Hematopoietic multipotent progenitor cell treated with erythropoietin and hydrocortisone succinate and interleukin-3 and kit ligand, for 15 days (in vitro differentiated cells): ENCODE measurements at regions not wholly inside any gene's neighbourhood (a gene's known extent, or its start where the extent isn't known, plus 50 kb on each side); places are given as distances from the start of the nearest gene placed in this dataset.

ENCODE experiments used
- DNase-seq: peaks from one replicate; pipeline ENCODE4 v3.0.0-alpha.2; 2015; ENCODE audit warnings: low spot score

GRCh38 chr12:13380297-13380696 is 183.8 kb downstream of the EMP1 start:
- no peak for DNase-seq

- no peak for DNase-seq
Measured at GRCh38 chr12:13379531-13380188, 183.1 kb downstream of the EMP1 start.

GRCh38 chr12:13377698-13378097 is 181.2 kb downstream of the EMP1 start:
- no peak for DNase-seq

DNA sequence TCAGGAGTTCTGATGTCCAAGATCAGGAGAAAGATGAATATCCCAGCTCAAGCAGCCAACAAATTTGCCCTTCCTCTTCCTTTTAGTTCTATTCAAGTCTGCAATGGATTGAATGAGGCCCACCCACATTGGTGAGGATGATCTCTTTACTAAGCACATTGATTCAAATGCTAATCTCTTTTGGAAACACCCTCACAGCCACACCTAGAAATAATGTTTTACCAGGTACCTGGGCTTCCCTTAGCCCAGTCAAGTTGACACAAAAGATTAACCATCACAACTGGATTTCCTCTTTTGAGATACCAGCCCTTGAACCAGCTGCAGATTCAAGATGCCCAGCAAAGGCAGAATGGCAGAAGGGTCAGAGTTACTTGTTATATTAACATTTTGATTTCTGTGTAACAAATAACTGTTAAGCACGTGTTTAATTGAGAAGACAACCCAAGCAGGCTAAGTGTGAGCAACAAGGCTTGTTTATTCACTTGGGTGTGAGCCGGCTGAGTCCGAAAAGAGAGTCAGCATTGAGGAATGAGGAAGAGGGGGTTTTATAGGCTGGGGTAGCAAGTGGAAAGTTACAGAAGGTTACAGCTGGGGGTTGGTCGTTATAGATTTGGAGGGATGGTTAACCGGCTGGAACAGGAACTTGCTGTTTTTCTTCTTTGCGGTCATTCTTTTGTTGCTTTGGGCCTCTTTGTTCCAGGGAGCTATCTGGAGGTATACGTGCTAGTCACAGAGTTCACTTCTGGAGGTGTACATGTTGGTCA is 180.3 kb downstream of the EMP1 start:
- no peak for DNase-seq

GRCh38 chr12:13375583-13376345 is 179.2 kb downstream of the EMP1 start:
- no peak for DNase-seq

DNA sequence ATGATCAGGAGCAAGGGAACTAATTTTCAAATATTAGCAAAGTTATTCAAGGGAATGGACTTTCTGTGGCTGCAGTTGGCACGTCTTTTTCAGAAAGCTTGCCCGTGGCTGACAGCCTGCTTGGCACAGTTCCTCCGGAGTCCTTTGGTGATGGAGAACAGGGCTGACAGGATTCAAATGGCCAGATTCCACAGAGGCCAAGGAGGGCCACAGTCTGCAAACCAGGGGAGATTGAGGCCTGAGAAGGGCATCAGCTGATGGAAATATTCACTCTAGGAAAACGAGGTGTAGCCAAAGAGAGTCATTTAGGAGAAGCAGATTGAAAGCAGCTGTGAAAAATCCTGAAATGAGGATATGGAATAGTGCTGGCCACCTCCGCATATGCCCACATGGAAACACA is 178.3 kb downstream of the EMP1 start:
- no peak for DNase-seq

GRCh38 chr12:13373803-13374202 is 177.3 kb downstream of the EMP1 start:
- DNase-seq = no peak

DNA sequence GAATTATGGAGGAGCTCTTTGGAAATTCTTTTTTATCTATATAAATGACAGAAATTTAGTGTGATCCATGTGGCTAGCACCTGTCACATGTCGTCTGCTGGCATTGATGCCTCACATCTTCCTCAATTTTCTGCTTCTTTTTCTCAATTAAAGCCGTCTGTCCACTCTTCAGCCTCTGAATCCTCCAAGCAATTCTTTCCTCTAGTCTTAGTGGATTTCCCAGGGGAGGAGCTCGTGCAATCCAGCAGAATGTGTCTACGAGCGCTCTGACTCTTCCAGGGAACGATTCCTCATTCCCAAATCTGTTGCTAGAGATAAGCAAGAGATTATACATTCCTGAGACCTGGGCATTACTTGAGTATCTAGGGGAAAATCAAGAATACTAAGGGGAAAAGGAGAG is 176.6 kb downstream of the EMP1 start:
- no peak for DNase-seq

DNA sequence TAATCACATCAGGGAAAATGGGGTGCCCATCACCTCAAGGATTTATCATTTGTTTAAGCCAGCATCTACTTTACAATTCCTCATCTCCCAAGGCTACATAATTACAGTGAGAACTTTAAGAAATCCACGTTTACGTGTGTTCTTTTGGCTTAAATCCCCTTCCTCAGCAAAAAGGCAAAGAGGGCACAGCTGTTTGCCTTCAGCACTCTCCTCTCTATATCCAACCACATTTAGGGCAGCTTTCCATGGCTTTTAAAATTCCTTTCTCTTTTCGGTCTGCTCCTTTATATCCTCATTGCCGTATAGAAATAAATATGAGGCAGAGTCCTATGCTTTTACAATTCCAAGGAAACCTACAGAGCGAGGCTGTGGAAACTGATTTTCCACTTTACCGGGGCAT is 175.9 kb downstream of the EMP1 start:
- DNase-seq = no peak

- no peak for DNase-seq
Measured at GRCh38 chr12:13371797-13372196, 175.3 kb downstream of the EMP1 start.

- DNase-seq = no peak
Measured at GRCh38 chr12:13371367-13371766, 174.8 kb downstream of the EMP1 start.

DNA sequence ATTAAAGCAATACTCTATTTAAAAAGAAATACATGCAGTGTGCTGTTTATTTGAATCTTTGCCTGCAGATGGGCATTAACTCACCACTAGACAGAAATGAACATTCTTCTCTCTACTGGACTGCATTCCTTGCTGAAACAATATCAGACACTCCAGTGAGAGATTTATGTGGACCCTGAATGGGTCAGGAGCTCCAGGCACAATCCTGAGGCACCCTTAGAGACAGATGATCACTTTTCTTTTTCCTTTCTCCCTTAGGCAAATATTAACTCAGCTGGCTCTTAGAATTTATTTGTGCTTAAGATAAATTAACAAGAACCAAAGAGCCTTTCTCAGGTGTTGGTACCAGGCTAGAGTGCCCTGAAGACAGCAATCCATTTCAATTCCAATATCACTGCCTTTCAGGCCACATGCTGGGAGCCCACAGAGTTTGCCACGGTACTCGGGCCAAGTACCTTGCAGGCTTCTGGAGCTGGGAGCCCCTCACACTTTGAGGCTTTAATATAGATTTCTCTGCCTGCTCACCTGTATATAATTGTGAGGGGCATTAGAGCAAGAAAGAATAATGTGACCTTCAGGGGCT is 173.0 kb downstream of the EMP1 start:
- no peak for DNase-seq

GRCh38 chr12:13368971-13369370 is 172.4 kb downstream of the EMP1 start:
- DNase-seq = no peak

DNA sequence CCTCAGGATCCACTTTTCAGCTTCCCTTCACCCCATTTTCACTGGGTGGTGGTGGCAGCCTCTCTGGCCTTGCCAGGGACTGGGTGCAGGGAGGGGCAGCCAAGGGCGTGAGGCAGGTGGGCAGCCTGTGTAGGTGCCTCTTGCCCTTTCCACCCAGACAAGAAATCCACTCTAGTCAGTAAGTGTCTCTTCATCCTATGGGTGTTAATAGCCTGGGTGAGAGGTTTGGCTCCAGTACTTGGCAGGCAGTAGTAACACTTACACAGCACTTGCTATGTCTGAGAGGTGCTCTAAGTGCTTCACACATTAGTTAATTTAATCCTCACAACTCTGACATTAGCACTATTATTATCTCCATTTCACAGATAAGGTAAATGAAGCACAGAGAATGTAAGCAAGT is 171.9 kb downstream of the EMP1 start:
- DNase-seq = no peak

DNA sequence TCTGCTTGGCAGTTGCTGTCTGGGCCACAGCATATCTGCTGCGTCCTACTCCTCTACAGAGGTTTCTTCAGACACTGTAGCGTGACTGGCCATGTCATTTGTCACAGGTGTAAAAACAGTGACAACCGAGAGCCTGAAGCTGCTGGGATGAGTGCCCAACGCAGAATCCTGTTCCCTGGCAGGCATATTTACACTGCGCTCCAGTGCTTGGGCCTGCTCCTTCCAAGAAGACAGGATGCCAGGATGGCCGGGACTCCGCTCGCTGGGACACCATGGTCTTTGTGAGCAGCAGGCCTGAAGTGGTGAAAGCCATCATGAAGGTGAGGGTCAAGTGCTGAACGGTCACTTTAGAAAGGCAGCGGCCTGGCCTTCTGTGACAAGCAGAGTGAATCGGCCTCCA is 171.4 kb downstream of the EMP1 start:
- DNase-seq = no peak

DNA sequence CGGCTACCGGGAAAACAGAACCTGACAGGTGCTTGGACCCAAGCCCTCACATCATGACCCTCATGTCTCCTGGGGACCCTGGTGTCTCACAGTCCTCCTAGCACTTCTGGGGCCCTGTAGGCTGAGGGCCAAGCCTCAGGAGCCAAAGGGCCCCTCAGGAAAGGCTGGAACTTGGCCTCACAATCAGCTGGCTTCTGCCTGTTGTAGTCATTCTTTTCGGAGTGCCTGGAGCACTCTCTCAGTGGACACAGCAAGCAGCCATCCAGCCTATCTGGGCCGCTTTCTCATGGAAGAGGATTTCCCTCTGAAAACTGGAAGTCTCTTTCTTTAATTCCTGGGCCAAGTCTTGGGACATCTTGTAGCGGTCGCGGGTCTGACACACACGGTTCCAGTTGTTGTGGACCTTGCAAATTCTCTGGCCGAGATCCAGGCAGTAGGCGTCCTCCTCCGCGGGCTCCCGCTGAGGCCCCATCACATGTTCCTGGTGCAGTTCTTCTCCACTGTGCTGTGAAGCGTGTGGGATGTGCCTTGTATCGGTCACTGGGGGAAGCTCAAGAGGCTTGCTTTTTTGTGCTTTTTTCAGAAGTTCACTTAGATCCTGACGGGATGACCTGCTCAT is 169.3 kb downstream of the EMP1 start:
- DNase-seq = no peak

GRCh38 chr12:13362260-13362841 is 165.8 kb downstream of the EMP1 start:
- DNase-seq = peak; percentile 36

GRCh38 chr12:13359636-13360035 is 163.1 kb downstream of the EMP1 start:
- DNase-seq = no peak

DNA sequence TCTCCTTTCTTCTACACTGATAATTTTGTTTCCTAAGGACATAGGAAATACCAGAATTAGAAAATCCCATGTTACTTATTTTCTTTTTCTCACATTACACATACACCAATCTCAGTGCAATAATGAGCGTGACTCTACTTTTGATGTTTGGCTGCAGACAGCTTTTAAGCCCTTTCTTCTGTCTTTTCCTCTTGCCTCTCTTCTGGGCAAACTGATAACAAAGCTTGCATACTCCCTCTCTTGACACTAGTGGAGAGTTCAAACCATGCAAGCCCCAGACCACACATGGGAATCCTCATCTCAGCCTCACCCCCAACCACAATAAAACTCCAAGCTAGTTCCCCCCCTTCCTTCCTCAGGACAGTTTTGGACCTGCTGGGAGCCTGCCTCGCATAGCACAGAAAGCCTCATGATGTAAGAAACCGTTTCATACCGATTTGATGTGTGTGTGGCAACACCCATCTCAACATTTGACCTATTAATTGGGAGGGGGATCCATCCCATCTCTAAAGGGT is 161.9 kb downstream of the EMP1 start:
- DNase-seq = no peak

GRCh38 chr12:13350946-13351345 is 154.4 kb downstream of the EMP1 start:
- DNase-seq = no peak

DNA sequence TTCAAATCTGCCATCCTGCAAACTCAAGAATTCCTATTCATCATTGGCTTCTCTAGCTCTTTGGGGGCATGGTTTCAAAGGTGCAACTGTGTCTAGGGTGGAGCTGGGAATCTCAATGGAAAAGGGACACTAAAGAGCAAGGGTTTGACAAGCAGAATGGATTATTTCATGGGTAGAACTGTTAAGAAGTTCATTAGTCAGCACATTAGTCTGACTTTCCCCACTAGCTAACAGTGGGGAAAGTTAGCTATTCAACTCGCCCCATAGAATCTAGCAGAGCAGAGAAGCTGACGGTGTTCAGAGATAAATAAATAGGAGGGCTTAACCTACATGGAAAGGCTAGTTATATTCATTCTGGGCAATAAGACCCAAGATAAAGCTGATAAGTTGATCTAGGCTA is 153.9 kb downstream of the EMP1 start:
- DNase-seq = no peak

DNA sequence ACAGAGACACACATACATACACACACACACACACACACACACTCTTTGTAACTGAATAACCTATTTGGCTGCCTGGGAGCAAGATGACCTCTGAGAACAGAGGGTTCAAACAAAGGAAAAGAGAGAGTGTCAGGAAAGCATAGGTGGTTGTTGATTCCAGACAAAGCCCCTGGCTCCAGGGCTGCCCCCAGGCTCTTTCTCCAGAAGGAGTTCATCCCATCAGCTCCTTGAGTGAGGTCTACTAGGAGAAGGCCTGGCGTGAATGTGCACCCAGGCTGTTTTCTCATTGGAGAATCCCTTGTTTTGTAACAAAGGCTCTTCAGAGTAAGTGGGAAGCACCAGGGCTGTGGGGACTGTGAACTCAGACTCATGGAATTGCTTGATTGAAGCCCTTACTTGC is 151.9 kb downstream of the EMP1 start:
- DNase-seq = no peak
